ENCODE measurements at regions not wholly inside any gene's neighbourhood (a gene's known extent, or its start where the extent isn't known, plus 50 kb on each side); places are given as distances from the start of the nearest gene placed in this dataset.

DNA sequence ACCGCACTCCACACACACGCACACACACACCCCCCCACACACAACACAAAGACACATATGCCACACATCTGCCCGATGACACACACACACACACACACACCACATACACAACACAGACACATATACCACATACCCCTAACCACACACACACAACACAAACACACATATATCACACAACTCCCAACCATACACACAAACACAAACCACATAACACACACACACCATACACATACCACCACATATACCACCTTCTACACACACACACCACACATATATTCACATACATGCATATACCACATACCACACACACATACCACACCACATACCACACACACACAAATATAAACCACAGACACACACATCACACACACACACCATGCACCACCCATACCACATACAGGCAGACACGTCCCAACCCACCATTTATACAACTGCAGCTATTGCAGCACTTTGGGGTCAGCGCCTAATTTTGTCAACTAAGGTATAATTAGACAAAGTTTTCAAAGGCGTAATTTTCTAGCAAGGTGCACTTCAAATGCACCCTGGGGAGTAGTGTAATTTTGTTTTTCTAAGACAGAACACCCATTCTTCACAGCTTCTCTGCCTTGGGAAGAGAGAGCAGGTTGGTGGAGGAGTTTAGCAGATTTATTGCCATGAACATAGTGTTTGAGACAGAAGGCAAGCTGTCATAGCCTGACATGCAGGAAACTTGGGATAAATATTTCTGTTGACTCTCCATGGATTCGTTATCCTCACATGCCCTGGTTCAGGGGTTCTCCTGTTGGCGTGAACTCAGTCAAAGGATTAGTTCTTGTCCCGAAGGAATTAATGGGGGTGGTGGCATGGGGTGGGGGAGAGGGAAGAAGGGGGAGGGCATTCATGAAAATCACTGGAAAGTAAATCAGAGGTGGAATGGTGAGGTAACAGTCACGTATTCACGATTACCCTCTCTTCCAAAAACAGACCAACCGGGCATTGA, 416.1 kb downstream of the LPIN1 start:
- TF ChIP-seq POLR2A (IDR thresholded peaks at IDR 0.05; ENCODE audit: extremely low read depth, insufficient read length) (no peak), MYC (IDR thresholded peaks at IDR 0.05; ENCODE audit: low read depth, low read length) (no peak)
- TF ChIP-seq, protein P1, sequence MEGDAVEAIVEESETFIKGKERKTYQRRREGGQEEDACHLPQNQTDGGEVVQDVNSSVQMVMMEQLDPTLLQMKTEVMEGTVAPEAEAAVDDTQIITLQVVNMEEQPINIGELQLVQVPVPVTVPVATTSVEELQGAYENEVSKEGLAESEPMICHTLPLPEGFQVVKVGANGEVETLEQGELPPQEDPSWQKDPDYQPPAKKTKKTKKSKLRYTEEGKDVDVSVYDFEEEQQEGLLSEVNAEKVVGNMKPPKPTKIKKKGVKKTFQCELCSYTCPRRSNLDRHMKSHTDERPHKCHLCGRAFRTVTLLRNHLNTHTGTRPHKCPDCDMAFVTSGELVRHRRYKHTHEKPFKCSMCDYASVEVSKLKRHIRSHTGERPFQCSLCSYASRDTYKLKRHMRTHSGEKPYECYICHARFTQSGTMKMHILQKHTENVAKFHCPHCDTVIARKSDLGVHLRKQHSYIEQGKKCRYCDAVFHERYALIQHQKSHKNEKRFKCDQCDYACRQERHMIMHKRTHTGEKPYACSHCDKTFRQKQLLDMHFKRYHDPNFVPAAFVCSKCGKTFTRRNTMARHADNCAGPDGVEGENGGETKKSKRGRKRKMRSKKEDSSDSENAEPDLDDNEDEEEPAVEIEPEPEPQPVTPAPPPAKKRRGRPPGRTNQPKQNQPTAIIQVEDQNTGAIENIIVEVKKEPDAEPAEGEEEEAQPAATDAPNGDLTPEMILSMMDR (IDR thresholded peaks at IDR 0.05; ENCODE audit: low read depth, low read length) = no peak
- TF ChIP-seq, protein P2, sequence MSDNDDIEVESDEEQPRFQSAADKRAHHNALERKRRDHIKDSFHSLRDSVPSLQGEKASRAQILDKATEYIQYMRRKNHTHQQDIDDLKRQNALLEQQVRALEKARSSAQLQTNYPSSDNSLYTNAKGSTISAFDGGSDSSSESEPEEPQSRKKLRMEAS (IDR thresholded peaks at IDR 0.05; ENCODE audit: low read depth, low read length) = no peak
